ENCODE measurements at regions not wholly inside any gene's neighbourhood (a gene's known extent, or its start where the extent isn't known, plus 50 kb on each side); places are given as distances from the start of the nearest gene placed in this dataset.

DNA sequence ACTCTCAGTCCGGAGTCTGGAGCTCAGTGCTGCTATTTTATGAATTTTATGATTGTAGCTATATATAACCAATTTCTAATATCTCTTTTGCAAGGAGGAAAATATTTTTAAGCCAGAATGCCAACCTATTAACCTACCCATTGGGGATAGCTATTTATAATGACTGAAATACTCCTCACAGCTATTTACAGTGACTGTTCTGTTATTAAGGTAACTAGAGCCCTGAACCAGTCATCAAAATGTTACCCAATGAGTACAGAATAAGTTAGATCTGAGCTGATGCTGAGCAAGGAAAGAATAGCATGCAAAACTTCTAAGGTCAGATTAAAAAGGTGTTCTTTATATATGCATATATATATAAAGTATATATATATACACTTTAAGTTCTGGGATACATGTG lies 79.6 kb upstream of the PPP2R3A start:
- no peaks in the 10 kb centered on the region for H3K79me2 ChIP-seq (ENCODE audit: control insufficient read depth, insufficient read depth, low read length)
- no peaks in the 10 kb centered on the region for H3K27me3 ChIP-seq (ENCODE audit: control insufficient read depth in 2 of 2, insufficient read depth in 2 of 2, low read length in 2 of 2)
- no peak overlapping the region for H3K4me2 ChIP-seq (ENCODE audit: insufficient read depth, low read length)
- H3K4me1 ChIP-seq (replicated peaks in 1 of 2; ENCODE audit: control insufficient read depth in 2 of 2, insufficient read depth in 2 of 2, low read length in 2 of 2): no peaks in the 10 kb centered on the region
- no peak overlapping the region for H3K27ac ChIP-seq (ENCODE audit: extremely low read depth, low read depth, low read length)
- ChIA-PET POLR2A (no interaction called here), CTCF (ENCODE audit: low intra/inter-chr PET ratio) (no interaction called here)
- no peak overlapping the region for H3K9ac ChIP-seq (ENCODE audit: insufficient read depth in 1 of 2, low read depth in 2 of 2, low read length in 2 of 2)
- no peak for FAIRE-seq
- no peaks in the 10 kb centered on the region for H3K9me3 ChIP-seq (replicated peaks; ENCODE audit: control insufficient read depth, insufficient read depth, low read depth, low read length)
- H2AFZ ChIP-seq (ENCODE audit: low read depth, low read length): no peak overlapping the region
- H4K20me1 ChIP-seq (replicated peaks; ENCODE audit: control insufficient read depth, insufficient read depth, low read length): no peaks in the 10 kb centered on the region
- in situ Hi-C loops (cut with MboI) (loop anchor here (25.0 kb wide), 1 partner anchor 1099 kb away; the partner anchor contains the start of gene EPHB1), intact Hi-C loops (cut with micrococcal nuclease) (no loop called here)
- no peak overlapping the region for H3K4me3 ChIP-seq
- no peak for ATAC-seq
- TF ChIP-seq ERF (CRISPR knock-in tag; IDR thresholded peaks at IDR 0.05): no peak
- TF ChIP-seq MCM3 (IDR thresholded peaks at IDR 0.05): no peak
- TF ChIP-seq OTX1 (CRISPR knock-in tag; IDR thresholded peaks at IDR 0.05): no peak
- TF ChIP-seq ZNF239 (CRISPR knock-in tag; IDR thresholded peaks at IDR 0.05): no peak
- TF ChIP-seq TRIM28 (IDR thresholded peaks at IDR 0.05): no peak
- no peak for TF ChIP-seq ZC3H8 (IDR thresholded peaks at IDR 0.05)
- no peak for TF ChIP-seq ZNF140 (CRISPR knock-in tag; IDR thresholded peaks at IDR 0.05)
- TF ChIP-seq HDAC6 (IDR thresholded peaks at IDR 0.05; ENCODE audit: low read depth, low read length): no peak
- no peaks in the 10 kb centered on the region for H3K36me3 ChIP-seq (ENCODE audit: control insufficient read depth, insufficient read depth, low read length)
- no TSS peak for BruUV-seq (replicated peaks)
- H3K9me1 ChIP-seq (ENCODE audit: control insufficient read depth, insufficient read depth, low read length): no peaks in the 10 kb centered on the region
- DNase-seq (ENCODE audit: extremely low read depth in 1 of 4, low spot score in 3 of 4): no peak
- WGBS (ENCODE audit: insufficient coverage, low coverage, missing lambda C conversion rate): 10% methylated on average over 1 of the region's 1 CpG

DNA sequence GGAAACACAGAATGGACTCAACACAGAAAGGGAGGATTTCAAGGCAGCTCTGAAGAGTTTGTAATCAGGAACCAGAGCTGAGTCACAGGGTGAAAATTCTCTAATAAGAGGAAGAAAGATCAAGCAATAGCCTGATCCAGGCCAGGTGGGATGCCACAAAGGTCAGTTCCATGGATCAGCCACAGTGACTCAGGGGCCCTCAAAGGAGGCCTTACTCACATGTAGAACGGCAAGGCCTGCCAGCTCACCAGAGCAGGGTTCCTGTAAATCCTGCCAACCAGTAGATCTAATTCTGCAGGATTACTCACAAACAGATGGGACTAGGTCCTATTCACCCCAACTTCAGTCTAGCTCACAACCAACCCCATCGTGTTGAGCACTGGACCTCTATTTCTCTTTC lies 78.3 kb upstream of the PPP2R3A start:
- H3K4me3 ChIP-seq: no peak overlapping the region
- H4K20me1 ChIP-seq (replicated peaks; ENCODE audit: control insufficient read depth, insufficient read depth, low read length): no peaks in the 10 kb centered on the region
- FAIRE-seq (no peak), ATAC-seq (no peak), DNase-seq (ENCODE audit: extremely low read depth in 1 of 4, low spot score in 3 of 4) (no peak)
- H3K4me1 ChIP-seq (replicated peaks in 1 of 2; ENCODE audit: control insufficient read depth in 2 of 2, insufficient read depth in 2 of 2, low read length in 2 of 2): no peaks in the 10 kb centered on the region
- no peak overlapping the region for H3K4me2 ChIP-seq (ENCODE audit: insufficient read depth, low read length)
- in situ Hi-C loops (cut with MboI): loop anchor here (25.0 kb wide), 1 partner anchor 1100 kb away; the partner anchor contains the start of gene EPHB1
- no peaks in the 10 kb centered on the region for H3K27me3 ChIP-seq (ENCODE audit: control insufficient read depth in 2 of 2, insufficient read depth in 2 of 2, low read length in 2 of 2)
- no peak overlapping the region for H2AFZ ChIP-seq (ENCODE audit: low read depth, low read length)
- H3K9ac ChIP-seq (ENCODE audit: insufficient read depth in 1 of 2, low read depth in 2 of 2, low read length in 2 of 2): no peak overlapping the region
- BruUV-seq (replicated peaks): no TSS peak
- ChIA-PET POLR2A (no interaction called here), CTCF (ENCODE audit: low intra/inter-chr PET ratio) (no interaction called here)
- no peaks in the 10 kb centered on the region for H3K79me2 ChIP-seq (ENCODE audit: control insufficient read depth, insufficient read depth, low read length)
- no peak overlapping the region for H3K27ac ChIP-seq (ENCODE audit: extremely low read depth, low read depth, low read length)
- intact Hi-C loops (cut with micrococcal nuclease): no loop called here
- no peaks in the 10 kb centered on the region for H3K9me3 ChIP-seq (replicated peaks; ENCODE audit: control insufficient read depth, insufficient read depth, low read depth, low read length)
- TF ChIP-seq HMBOX1 (IDR thresholded peaks at IDR 0.05) (no peak), E2F3 (CRISPR knock-in tag; IDR thresholded peaks at IDR 0.05) (no peak), SIX5 (IDR thresholded peaks at IDR 0.05; ENCODE audit: borderline replicate concordance in 1 of 2, insufficient read depth in 1 of 2, low read depth in 1 of 2, low read length in 2 of 2) (no peak)
- H3K36me3 ChIP-seq (ENCODE audit: control insufficient read depth, insufficient read depth, low read length): no peaks in the 10 kb centered on the region
- no peaks in the 10 kb centered on the region for H3K9me1 ChIP-seq (ENCODE audit: control insufficient read depth, insufficient read depth, low read length)
- WGBS (ENCODE audit: insufficient coverage, low coverage, missing lambda C conversion rate): 0% methylated on average over 2 of the region's 2 CpGs

Measured in K562 (cell line).